GM13976 (cell line): ENCODE measurements at regions not wholly inside any gene's neighbourhood (a gene's known extent, or its start where the extent isn't known, plus 50 kb on each side); places are given as distances from the start of the nearest gene placed in this dataset.

Experiments used
- DNase-seq: peaks from one replicate; pipeline ENCODE4 v3.0.0; 2012; ENCODE audit warnings: low spot score
- in situ Hi-C: fragments of 300-500 bp; cut with MboI; formaldehyde crosslinking; loops from one replicate; pipeline ENCODE4 v1.12.0; 2022; ENCODE audit warnings: low sequenced_read_pairs, mixed read lengths, inconsistent platforms; ENCODE audit not compliant: unreplicated experiment
- TF ChIP-seq, protein P1 (sequence below): IDR thresholded peaks from 2 replicates; pipeline ENCODE4 v1.5.1; 2012; ENCODE audit warnings: borderline replicate concordance, mild to moderate bottlenecking; ENCODE audit not compliant: insufficient read depth; ENCODE audit errors: extremely low read depth, missing control alignments, control extremely low read depth

GRCh38 chr13:107034236-107034872, 466.4 kb upstream of the ARGLU1 start:
- TF ChIP-seq, protein P1, sequence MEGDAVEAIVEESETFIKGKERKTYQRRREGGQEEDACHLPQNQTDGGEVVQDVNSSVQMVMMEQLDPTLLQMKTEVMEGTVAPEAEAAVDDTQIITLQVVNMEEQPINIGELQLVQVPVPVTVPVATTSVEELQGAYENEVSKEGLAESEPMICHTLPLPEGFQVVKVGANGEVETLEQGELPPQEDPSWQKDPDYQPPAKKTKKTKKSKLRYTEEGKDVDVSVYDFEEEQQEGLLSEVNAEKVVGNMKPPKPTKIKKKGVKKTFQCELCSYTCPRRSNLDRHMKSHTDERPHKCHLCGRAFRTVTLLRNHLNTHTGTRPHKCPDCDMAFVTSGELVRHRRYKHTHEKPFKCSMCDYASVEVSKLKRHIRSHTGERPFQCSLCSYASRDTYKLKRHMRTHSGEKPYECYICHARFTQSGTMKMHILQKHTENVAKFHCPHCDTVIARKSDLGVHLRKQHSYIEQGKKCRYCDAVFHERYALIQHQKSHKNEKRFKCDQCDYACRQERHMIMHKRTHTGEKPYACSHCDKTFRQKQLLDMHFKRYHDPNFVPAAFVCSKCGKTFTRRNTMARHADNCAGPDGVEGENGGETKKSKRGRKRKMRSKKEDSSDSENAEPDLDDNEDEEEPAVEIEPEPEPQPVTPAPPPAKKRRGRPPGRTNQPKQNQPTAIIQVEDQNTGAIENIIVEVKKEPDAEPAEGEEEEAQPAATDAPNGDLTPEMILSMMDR: no peak
- DNase-seq: no peak
- in situ Hi-C loops: no loop called here

DNA sequence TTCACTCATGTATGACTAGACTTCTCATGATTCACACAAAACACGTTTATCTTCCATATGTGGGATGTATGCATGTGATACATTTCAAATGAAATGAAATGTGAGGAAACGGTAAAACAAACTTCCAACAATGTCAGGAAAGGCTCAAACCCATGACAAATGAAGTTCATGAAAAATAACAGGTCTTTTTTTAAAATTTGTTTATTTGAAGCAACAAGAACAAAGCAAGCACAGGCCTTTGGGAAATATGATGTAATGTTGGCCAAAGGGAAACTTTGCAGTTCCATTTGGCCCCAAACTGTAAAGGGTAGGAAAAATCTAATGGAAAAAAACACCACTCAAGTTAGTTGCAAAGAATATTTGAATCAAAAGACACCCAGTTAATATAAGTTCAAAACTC, 463.8 kb upstream of the ARGLU1 start:
- TF ChIP-seq, protein P1: no peak
- DNase-seq: no peak
- in situ Hi-C loops: no loop called here

- DNase-seq: no peak
- in situ Hi-C loops: no loop called here
These were observed 460.8 kb upstream of the ARGLU1 start for GRCh38 chr13:107028751-107029150.

GRCh38 chr13:107025991-107026390, 458.1 kb upstream of the ARGLU1 start:
- in situ Hi-C loops: no loop called here
- TF ChIP-seq, protein P1: no peak
- no peak for DNase-seq

More at GRCh38 chr13:107028751-107029150, 460.8 kb upstream of the ARGLU1 start:
- TF ChIP-seq, protein P1: no peak

DNA sequence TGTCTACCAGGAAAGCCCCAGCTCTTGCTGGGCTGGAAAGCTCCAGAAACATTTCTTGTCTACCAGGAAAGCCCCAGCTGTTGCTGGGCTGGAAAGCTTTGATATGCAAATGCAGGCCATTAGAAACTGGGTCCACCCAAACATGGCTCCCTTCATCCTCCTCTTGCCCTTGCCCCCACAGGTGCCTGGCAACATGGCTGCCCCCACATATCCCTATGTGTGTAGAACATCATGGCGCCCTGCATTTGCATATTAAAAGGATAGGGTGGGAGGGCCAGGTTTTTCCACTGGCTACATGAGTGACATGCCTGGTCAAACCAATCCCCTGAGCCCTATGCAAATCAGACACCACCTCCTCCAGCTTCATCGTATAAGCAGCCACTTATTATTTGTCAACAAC, 455.4 kb upstream of the ARGLU1 start:
- no peak for DNase-seq
- in situ Hi-C loops: no loop called here
- TF ChIP-seq, protein P1: no peak

GRCh38 chr13:107020393-107020792, 452.5 kb upstream of the ARGLU1 start:
- DNase-seq: no peak
- TF ChIP-seq, protein P1: no peak
- in situ Hi-C loops: no loop called here
